Hematopoietic multipotent progenitor cell treated with erythropoietin and hydrocortisone succinate and interleukin-3 and kit ligand, for 8 days (in vitro differentiated cells): ENCODE measurements at regions not wholly inside any gene's neighbourhood (a gene's known extent, or its start where the extent isn't known, plus 50 kb on each side); places are given as distances from the start of the nearest gene placed in this dataset.

ENCODE experiments used
- DNase-seq: peaks from one replicate; pipeline ENCODE4 v3.0.0-alpha.2; 2015

DNA sequence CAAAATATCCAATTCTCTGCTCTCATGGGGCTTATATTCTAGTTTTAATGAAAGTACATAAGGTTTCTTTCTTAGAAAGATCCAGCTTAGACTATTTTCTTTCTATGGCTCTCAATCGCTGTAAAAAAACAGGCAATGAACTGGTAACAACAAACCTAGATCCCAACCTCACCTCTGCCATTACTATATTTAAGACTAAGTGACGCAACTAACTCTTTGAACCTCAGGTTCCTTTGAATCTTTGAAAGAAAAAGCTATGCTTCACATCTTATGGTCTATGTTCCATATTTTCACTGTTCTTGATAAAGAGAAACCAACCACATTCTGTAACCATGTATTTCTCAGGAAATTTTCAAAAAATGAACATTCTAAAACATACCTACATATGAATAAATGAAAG lies 88.5 kb downstream of the ELAPOR2 start:
- DNase-seq, result no peak

DNA sequence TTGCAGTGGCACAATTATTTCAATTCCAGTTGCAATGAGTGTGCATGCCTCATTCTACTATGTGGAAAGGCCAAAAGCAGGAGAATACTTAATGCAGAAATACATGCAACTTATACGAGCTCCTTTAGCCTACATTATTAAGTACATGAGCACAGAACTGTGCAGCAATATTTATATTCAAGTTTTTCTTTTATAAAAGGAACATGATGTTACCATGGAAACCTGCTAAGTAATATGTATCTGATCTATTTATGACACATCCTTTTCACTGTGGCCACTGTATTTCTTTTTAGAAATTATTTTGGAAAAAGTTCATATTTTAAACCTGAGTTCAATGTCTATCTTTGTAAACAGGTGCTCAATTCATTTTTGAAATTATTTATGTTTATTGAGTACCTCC lies 88.9 kb downstream of the ELAPOR2 start:
- DNase-seq, result no peak

DNA sequence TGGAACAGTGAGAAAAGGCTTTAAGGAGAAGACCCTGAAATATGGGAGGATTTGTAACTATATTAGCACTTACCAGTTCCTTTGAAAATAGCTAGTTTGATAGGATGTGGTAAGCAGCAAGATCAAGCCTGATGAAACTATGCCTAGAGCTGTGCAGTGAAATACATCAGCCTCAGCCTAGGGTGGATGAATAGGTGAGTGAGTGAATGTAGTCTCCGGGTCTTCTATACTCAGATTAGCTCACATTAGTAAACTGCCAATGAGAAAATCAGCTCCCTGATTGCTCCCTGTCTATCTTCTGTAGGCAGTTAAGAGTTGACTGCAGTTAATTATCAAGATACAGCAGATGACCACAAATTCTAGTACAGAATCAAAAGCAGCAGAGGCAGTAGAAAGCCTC lies 89.6 kb downstream of the ELAPOR2 start:
- DNase-seq, result no peak

DNA sequence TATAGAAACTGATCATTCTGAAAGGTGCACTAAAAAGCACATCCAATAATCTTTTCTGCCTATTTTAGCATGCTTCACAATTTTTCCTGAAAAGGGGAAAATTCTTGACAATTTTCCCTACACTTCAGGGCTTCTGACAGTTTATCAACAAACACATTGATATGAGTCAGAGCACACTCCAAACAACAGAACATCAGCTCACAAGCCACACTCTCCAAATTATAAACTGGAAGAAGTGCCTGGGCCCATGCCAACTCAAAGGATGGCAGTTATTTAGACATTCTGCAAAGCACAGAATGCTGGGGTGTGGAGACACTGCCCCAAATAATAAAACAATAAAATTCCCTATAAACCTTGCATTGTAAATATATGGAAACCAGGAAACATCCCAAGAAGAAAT lies 90.8 kb downstream of the ELAPOR2 start:
- DNase-seq, result no peak

DNA sequence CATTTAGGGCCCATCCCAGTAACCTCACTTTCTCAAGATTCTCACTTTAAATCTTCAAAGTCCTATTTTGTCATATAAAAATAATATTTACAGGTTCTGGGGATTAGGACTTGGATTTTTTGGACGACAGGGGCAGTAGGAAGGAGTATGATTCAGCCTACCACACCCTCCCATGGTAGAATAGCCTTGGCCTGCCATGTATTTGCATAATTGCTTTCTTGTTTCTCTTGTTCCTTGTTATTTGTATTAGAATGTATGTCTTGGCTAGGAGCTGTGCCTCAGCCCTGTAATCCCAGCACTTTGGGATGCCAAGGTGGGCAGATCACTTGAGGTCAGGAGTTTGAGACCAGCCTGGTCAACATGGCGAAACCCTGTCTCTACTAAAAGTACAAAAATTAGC lies 92.5 kb downstream of the ELAPOR2 start:
- DNase-seq, result no peak

DNA sequence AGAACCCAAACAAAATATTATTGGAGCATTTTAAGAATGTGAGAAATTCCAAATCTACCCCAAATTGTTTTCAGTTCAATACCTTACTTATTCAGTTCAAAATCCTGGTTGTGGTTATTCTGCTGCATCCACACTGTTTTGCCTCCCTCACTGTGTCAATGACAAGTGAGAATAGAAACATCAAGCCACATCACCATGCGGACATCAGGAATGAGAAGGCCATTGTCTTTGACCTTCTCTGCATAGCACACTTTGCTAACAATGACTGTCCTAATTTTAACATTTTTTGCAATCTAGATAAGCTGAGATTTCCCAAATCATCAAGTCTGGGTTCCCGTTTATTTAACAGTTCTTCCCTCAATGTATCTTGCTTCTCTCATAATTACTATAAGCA lies 93.7 kb downstream of the ELAPOR2 start:
- no peak for DNase-seq

DNA sequence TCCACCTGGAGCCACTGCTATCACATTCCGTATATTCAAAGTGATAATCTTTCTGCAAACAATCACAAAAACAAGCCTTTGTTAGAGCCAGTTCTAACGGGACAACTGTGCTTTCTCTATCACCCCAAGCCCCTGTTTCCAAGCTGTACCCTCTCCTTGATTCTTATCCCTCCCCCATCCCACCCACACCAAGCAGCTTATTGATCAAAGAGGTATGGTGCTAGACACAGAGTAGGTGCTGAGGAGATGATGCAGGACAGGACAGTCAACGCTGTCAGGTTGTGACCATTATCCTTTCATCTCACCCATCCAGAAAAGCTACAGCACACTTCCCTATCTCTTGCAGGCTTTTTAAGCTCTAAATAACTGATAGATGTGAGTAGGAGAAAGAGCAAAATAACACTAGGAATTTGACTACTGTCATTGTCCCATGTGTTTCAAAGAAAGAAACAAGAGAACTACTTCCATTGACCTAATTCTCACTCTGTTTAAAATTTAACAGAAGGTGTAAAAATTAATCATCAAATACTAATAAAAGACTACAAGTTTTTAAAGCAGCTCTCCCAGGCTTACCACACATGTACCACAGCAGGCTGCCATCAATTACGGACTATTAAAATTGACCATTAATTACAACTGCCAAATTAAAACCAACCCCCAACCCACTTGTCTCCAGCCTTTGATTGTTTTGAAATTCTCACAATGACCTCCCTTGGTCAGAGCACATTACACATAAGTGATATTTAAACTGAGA lies 94.3 kb downstream of the ELAPOR2 start:
- DNase-seq, result no peak

DNA sequence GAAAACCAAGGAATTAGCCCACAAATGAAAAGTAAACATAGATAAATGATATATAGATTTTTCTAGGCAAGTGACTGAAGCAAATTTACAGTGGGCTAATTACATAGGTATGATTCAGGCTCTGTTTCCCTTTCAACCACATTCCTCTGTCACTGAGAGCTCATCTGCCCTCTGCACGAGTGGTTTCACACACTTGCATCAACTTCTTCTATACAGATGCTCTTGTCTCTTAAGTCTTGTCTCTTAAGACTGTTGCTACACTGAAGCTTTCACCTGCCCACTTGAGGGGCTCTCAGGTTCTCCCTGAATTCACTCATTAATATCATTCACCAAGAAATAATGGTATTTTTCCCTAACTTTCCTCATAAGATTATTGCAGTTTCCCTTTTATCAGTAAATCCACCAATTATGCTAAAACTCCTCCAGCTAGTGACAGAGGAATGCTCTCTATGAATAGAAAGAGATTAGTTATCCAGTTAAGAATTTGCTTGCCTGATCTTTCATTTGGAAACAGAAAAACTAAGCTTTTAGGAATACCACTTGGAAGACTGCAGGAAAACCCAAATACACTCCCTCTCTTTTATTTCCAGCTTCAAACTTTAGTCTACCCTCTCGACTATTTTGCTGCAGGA lies 95.7 kb downstream of the ELAPOR2 start:
- no peak for DNase-seq

DNA sequence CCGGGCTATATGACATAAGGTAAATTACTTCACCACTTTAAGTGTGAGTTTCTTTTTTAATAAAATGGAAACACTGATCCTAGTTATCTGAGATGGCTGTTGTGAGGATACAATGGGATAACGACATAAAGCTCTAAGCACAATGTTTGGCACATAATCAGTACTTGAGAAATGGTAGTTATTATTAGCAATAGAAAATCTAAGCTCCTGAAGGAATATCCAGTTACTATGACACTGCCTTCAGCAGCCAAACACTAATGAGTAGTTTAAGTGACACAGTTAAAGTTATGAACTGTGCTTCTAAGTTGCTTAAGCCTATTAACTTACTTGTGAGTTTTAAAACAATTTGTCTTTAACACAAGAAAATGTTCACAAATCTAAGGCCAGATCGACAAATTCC lies 96.8 kb downstream of the ELAPOR2 start:
- DNase-seq, result no peak

DNA sequence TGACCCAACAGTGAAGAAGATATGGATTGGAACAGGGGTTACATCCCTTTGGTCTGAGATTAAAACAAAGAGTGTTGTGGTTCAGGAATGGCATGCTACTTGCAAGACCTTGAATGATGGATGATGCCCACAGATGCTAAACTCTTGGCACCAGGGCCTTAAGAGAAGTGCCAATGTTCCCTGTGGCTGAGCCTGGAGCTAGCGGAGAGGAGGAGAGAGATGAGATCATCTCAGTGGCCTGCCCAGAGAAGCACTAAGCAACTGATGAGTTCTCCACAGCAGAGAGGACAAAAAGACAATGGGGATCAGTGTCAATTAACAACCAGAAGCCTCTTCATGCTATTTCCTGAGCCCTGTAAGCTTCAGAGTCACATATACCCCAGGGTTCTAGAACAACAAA lies 97.8 kb downstream of the ELAPOR2 start:
- no peak for DNase-seq

DNA sequence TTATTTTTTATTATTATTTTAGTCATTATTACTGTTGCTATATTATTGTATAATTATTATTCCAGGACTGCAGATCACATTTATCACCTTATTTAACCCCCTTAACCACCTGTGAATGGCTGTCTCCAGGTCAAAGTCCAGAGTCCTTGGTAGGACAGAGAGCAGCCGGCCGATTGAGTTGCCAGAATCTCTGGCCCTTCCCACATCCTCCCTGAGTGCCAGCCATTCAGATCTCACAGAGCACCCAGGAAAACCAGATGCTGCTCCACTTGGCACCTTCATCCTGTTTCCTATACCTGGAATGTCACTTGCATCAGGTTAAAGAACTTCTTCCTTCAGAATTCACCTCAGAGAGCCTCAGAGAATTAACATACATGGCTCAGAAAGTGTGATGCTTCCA lies 101.1 kb downstream of the ELAPOR2 start:
- DNase-seq, result no peak

DNA sequence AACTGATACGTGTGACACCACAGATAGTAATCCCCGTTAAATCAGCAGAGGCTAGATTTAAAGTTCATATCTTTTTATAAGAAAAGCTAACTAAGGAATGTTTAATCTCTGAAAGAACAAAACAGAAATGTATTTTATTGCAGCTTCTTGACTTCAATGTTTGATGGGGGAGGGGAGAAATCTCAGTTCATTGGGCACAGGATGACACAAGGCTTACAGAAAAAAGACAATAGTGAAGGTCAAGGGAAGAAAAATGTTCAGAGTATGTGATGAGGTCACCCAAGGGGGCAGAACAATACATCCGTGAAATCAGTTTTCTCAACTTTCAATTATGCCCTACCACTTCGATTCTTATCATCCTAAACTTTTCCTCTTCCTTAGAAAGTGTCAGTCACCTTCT lies 102.9 kb downstream of the ELAPOR2 start:
- no peak for DNase-seq

DNA sequence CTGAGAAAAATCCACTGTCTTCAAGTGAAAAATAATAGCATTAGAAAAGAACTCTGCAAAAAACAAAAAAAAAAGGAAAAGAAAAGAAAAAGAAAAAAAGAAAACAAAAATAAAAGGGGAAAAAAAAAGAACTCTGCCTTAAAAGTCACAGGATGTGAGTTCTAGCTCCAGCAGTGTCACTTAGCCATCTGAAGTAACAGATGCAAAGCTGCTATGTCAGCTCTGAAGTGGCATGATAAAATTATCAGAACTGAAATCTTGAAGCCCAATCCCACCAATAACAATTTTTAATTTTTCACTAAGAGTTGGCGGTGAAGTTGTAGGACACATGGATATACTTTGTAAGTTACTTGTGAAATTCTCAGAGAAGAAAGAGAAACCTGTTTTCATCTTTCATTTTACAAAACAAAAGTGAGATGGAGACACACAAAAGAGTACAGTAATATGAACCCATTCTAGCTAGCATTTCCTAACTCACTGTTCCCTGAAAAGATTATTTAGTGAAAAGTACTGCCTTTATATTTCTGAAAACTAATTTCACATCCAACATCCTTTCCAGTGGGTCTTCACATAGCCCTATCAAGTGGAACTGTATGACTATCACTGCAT lies 103.5 kb downstream of the ELAPOR2 start:
- no peak for DNase-seq

DNA sequence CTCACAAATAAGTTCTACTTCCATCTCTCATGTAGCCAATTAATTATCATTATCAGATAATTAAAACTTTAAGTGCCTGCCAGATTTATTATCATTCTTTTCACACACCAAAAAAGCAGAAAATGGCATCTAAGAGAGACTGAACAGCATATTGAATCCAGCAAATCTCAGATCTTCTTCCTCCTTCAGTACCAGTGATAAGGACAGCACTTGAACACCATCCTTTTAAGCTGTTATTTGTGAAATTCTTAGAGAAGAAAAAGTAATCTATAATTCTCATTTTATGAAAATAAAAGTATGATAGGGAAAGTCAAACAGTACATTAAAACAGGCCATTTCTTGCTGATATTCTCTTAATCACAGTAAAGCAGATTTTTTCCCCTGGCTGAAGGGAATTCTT lies 104.5 kb downstream of the ELAPOR2 start:
- no peak for DNase-seq

DNA sequence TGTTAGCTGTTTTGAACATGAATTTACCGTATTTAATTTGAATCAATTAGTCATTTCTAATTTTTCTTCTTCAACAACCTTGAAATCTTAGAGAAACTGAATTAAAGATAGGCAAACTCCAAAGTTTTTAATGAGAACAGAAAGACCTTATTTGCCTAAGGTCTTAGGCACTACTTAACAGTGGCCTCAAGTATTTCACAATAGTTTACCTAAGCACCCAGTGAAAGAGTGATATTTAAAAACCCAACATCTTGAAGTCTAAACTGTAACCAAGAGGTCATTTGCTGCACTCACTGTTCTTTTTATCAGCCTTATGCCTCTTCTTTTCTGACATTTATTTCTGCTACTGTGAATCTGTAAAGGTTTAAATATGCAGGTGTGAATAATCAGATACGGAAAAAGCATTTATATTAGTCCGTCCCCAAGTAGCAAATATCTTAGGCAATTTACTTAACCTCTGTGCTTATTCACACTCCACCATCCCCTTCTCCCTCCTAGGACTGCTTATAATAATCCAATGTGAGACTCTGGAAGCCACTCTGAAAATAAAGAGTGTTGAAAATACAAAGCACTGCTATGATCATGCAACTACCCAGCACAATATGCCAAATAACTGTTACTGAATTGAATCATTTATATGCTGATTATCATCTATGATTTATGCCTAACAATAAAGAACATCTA lies 105.7 kb downstream of the ELAPOR2 start:
- DNase-seq, result no peak

DNA sequence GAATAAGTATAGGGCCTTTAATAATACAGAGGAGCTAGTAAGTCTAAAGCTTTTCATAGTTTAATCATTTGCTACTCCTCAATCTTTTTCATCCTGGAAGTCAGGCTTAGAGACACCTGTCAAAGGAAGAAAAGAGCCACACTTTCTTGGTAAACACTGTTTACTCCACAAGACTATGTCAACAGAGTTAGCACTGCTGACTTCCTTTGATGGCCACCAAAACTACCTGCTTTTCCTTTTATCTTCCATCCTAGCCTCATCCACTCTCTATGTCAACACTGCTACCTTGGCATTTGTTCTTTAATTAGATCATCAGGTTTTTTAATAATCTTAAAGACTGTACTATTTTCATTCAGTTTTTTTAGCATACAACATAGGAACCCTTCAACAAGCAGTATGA lies 106.2 kb downstream of the ELAPOR2 start:
- DNase-seq, result no peak

DNA sequence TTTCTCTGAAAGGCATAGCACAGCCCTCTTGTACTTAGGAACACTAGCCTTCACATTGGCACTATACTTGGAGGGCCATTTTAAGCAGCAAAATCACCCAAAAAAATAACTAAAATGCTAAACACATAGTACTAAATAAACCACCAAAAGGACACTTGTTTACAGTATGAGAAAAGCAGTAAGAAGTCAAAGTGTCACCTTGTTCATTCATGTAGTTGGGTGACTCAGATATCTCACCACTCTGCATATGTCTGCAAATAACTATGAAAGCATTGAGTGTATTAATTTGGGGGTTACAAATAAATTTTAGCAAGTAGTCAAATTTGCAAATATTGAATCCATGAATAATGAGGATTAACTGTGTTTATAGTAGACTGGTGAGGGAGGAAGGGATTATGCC lies 107.6 kb downstream of the ELAPOR2 start:
- DNase-seq, result no peak

DNA sequence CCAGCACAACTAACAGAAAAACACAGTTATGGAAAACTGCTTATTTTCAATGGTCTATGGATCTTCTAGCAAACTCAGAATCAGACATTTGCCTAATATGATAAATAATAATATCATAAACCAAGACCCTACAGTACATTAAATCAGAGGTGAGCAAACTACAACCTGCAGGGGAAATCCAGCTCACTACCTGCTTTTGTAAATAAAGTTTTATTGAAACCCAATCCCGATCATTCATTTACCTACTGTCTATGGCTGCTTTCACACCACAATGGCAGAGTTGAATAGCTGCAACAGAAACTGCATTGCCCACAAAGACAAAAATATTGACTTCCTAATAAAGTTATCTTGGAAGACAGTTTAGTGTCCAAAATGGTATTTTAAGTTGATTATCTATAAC lies 108.5 kb downstream of the ELAPOR2 start:
- no peak for DNase-seq

DNA sequence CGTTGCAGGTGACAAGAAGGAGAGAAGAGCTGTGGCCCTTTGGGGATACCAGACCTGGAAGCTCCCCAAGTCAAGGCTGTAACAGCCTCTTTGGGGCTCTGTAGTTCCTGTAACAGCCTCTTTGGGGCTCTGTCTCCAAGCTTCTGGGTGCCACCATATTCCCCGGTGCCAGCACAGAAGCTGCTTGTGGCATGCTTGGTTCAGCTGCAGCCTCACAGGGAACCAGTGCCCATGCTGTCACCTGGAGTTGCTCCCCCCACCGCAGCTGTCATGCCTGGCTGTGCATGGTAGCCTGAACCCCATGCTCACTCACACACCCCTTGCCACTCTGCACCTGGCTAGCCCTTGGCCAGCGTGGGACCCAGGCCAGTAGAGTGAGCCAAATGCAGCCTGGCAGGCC lies 109.1 kb downstream of the ELAPOR2 start:
- no peak for DNase-seq

DNA sequence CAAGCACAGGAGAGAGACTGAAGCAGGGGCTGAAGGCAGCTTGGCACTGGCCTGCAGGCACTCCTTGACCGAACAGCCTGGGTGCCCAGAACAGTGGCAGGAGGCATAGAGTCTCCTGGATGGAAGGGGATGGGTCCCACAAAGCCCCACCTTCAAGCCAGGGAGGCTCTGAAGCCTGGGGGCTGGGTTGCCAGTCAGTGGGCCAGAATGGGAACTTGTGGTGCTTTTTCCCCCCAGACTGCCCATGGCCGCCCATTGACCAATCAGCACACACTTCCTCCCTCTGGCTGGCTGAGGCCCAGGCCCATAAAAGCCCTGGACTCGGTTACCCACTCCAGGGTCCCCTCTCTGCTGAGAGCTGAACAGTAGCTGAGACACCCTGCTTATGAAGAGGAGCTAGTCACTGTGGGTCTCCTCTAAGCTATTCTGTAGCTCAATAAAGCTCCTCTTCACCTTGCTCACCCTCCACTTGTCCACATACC lies 109.6 kb downstream of the ELAPOR2 start:
- no peak for DNase-seq

DNA sequence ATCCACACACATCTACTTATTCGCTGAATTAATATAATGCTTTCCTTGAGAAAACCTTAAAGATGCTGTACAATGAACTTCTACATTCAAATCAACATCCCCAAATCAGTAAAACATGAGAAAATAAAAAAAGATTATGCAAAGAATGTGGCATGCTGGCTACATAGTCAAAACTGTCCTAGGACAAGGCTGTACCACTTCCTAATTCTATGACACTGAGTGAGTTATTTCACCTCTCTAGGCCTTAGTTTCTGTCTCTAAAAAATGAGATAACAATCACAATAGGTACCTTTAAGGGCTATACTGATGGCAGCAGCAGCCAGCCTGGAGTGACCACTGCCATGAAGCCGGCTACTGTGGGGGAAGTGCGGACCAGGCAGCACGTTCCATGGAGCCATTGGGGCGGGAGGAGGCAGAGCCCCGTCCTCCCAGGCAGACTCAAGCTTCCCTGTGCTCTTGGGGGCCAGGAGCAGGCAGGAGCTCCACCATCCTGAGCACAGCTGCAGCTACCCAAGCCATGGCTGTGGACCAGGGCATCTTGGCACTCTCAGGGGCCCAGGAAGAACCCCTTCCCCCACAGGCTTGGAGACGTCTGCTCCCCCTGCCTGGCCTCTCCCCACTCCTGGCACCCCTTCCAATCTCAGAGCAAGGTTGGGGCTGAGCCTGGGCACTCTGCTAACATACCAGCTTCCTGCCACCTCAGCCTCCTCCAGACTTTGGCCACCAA lies 110.2 kb downstream of the ELAPOR2 start:
- DNase-seq, result no peak

DNA sequence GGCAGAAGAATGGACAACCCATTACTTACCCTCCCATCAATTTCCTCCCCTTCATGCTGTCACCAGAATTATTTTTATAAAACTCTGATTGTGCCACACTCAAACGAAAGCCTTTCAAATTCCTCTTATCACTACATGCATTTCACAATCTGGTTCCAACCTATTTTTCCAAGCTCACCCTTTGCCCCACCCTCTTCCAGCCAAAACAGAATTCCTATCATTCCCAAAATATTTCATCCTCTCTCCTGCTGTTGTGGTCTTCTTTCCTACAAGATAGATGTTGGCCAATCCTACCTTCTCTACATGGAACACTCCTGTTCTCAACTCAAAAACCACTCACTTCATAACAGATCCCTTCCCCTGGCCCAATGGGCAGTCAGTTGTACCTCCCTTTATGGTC lies 111.5 kb downstream of the ELAPOR2 start:
- DNase-seq, result no peak

DNA sequence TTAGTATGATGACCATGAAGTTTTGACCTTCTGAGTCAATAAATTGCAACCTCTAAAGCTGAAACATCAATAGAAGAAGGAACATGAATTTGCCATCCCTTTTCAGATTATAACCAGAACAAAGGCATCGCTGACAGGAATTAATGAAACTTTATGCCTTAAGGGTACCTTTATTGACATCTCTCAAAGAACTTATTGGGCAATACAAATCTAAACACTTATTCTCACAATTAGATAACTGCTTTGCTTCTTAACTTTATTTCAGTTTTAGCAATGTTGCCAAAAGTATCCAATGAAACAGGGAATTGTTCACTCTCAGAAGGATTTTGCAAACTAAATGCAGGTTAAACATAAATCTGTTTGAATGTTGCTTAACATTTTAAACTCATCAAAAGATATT lies 116.0 kb downstream of the ELAPOR2 start:
- no peak for DNase-seq
